PC-3 (cell line): ENCODE measurements at regions not wholly inside any gene's neighbourhood (a gene's known extent, or its start where the extent isn't known, plus 50 kb on each side); places are given as distances from the start of the nearest gene placed in this dataset.

Experiments
- EZH2 ChIP-seq: fragments of 300-600 bp; sonication (generic); IDR thresholded peaks from one replicate; pipeline ENCODE4 v1.6.1; 2017; ENCODE audit warnings: antibody characterized with exemption, mild to moderate bottlenecking, low read length; ENCODE audit not compliant: unreplicated experiment
- EZH2phosphoT487 ChIP-seq: fragments of 300-600 bp; sonication (generic); IDR thresholded peaks from 2 replicates; pipeline ENCODE4 v1.6.1; 2018; ENCODE audit warnings: mild to moderate bottlenecking, antibody characterized with exemption, low read length, borderline replicate concordance
- TF ChIP-seq, protein P1 (sequence below): fragments of 300-600 bp; sonication (generic); conservative IDR thresholded peaks from 2 replicates; pipeline ENCODE4 v1.5.1; 2017; ENCODE audit warnings: antibody characterized with exemption, low read depth, mild to moderate bottlenecking, low read length

DNA sequence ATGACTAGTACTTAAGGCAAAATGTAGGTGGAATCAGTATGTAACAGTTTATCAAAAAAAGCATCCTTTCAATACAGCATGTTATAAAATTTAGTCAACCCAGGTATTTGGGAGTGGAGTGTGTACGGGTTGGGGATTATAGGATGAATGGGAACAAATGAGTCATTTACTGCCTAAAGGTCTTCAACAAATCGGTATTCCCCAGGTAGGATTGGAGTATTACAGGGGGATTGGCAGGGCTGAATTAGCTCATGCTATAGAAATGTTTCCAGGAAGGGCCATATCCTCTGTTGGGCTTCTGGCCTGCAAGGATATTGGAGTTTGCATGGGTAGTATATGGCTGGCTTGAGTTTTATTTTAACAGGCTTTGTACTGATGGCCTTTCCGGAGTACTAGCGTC is 723.7 kb downstream of the SORCS1 start:
- TF ChIP-seq, protein P1, sequence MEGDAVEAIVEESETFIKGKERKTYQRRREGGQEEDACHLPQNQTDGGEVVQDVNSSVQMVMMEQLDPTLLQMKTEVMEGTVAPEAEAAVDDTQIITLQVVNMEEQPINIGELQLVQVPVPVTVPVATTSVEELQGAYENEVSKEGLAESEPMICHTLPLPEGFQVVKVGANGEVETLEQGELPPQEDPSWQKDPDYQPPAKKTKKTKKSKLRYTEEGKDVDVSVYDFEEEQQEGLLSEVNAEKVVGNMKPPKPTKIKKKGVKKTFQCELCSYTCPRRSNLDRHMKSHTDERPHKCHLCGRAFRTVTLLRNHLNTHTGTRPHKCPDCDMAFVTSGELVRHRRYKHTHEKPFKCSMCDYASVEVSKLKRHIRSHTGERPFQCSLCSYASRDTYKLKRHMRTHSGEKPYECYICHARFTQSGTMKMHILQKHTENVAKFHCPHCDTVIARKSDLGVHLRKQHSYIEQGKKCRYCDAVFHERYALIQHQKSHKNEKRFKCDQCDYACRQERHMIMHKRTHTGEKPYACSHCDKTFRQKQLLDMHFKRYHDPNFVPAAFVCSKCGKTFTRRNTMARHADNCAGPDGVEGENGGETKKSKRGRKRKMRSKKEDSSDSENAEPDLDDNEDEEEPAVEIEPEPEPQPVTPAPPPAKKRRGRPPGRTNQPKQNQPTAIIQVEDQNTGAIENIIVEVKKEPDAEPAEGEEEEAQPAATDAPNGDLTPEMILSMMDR, result no peak
- no peak for TF ChIP-seq EZH2
- TF ChIP-seq EZH2phosphoT487, result no peak
